GM19025 (cell line): ENCODE measurements at regions not wholly inside any gene's neighbourhood (a gene's known extent, or its start where the extent isn't known, plus 50 kb on each side); places are given as distances from the start of the nearest gene placed in this dataset.

Source experiments
- ATAC-seq: cut with Tn5 transposase; IDR thresholded peaks from one replicate; pipeline ENCODE4 v1.9.1; 2021; ENCODE audit warnings: mild to moderate bottlenecking, low read depth, moderate library complexity; ENCODE audit not compliant: unreplicated experiment

- no peak for ATAC-seq
These were observed 78.0 kb downstream of the ZIC5 start for GRCh38 chr13:99893567-99893966.

GRCh38 chr13:99892866-99893504, 78.6 kb downstream of the ZIC5 start:
- no peak for ATAC-seq

DNA sequence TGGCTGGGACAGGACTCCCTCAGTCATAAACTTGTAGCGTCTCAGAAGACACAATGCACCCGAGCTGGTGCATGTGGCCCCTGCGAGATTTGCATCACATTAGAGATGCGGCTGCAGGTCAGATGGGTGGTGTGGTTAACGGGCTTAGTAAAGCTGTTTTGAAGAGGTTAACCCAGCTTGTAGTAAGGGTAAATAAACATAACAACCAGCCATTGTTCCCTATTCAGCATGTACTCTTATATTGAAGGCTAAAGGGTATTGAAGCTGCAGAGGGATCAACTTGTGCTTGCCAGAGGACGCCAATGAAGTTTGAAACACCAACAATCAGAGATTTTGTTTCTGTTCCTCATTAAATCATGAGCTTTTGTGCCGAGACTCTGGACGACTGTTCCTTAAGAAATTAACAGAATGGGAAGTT, 79.4 kb downstream of the ZIC5 start:
- ATAC-seq, result no peak

DNA sequence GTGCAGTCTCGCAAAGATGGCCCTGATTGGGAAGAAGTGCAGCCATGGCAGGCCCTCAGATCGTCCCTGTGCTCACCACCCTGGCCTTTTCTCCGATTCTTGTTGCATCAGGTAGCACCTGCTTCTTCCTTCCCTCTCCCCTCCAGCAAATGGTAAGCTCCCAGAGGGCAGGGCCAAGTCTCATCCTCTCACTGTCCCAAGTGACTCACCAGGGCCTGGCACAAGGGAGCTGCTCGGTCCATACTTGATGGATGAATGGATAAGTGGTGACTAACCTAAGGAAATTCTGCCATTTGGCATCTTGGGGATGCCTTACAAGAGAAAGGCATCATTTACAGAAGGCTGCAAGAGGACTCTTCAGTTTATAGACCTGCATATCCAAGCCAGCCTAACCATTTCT, 84.9 kb downstream of the ZIC5 start:
- ATAC-seq, result no peak

DNA sequence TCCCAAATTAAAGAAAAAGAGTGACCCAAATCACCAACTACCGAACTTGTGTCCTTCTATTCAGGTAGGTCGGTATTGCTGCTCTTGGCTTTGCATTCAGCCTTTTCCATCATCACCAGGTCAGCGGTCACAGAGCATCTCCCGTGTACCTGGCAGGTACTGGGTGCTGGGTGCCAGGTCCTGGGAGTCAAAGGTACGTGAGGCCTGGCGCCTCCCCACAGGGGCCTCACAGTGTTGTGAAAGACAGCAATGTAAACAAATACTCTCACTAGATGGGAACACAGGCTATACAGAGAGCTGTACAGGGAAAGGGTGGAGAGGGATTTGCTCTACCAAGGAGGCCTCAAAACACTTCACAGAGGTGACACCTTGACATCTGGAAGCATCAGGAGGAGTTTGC, 86.7 kb downstream of the ZIC5 start:
- no peak for ATAC-seq

- ATAC-seq, result no peak
These were observed 87.8 kb downstream of the ZIC5 start for GRCh38 chr13:99883805-99884204.

GRCh38 chr13:99878921-99879610, 92.5 kb downstream of the ZIC5 start:
- no peak for ATAC-seq

DNA sequence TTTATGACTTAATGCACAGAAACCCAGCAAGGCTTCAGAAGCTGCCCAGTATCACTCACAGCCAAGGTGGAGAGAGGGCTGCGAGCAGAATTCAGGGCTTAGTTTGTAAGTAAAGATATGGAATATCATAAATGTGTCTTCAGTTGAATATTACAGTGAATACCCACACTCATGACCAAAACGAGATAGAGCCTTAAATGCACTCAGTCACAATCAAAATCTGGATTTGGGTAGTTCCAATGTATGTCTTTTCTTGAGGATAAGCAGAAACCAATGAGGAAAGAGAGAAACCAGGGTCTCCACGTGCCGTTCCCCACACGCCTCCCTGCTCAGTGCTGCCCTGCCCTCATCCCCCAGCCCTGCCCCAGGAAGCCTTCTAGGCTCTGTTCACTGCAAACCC, 94.9 kb downstream of the ZIC5 start:
- ATAC-seq, result no peak

- no peak for ATAC-seq
These were observed 96.2 kb downstream of the ZIC5 start for GRCh38 chr13:99875391-99875790.

- no peak for ATAC-seq
These were observed 97.6 kb downstream of the ZIC5 start for GRCh38 chr13:99873832-99874430.

DNA sequence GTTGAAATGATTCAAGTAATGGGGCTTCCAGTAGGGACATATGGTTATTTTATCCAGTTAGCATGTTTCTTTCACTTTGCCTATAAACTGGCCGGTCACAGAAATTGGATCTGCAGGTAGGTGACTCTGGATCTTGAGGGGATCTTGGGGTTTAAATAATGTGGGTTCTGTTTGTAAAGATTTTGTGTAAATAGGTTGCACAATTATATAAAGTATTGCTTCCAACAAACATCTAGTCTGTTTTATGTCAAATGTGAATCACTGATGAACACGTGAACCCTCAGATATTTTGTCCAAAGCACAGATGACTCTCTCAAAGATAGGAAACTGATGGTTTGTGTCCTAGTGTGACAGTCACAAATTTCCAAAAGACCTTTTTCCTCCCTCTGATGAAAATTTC, 98.4 kb downstream of the ZIC5 start:
- ATAC-seq, result no peak

GRCh38 chr13:99871249-99871898, 100.2 kb downstream of the ZIC5 start:
- no peak for ATAC-seq

GRCh38 chr13:99870541-99870940, 101.0 kb downstream of the ZIC5 start:
- no peak for ATAC-seq

- no peak for ATAC-seq
These were observed 101.7 kb downstream of the ZIC5 start for GRCh38 chr13:99869830-99870229.

DNA sequence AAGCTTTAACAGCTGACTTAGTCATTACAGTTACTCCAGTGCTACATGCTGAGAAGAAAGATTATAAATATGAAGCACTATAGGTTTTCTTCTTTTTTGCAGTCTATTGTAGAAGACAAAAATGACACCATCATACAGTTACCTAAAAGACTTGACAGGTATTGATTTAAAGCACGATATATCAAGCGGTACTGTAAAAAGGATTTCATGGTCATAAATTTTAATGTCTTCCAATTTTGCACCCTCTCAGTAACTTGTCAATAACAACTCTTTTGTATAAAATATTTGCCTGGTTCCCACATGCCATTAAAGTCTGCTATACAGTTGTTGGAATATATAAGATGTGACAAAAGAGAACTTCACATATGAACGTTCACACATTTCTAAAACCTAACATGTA, 102.8 kb downstream of the ZIC5 start:
- ATAC-seq, result no peak

DNA sequence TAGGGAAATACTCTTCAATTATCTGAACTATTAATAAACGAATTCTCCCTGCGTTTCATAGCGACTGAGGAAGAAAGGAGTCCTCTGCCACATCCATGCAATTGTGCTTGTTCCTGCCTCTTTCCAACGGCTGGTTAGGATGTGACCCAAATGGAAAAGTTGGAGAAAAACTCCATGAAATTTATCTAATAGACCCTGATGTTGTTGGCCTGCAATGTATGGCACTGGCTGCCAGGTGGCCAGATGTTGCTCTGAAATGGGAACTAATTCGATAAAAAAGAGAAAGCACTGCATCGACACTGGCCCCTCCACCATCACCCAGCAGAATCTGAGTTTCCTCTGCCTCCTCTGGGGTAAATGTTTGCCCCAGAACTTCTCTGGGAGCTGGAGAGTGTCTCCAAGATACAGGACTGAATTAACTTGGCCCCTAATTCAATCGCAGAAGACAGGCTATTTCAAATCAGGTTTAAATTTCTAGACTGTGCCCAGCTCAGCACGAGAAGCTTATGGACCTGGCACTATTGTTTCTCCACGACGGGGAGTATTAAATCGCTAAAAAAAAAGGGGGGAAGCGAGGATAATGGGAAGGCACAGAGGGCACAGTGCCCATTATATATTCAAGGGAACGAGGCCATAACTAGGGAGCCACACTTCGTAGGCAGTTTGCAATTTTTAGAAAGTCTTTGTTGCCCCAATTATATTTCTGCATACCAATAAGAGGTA, 103.9 kb downstream of the ZIC5 start:
- ATAC-seq, result no peak

DNA sequence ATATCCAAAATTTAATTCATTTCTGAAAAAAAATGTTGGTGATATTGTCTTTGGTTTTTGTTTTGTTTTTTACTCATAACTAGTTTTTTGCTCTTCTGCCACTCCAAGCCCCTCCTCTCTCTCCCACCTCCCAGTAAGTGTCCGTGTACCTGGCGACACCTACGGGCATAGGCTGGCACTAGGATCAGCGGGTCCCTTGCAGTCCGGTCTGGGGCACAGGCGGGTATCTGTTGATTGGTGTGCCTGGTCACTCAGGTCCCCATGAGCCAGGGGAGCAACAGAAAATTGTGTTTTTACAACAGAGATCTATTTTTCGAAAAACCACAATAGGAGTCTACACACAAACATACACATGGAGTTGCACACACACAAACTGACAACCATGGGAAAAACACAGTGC, 104.8 kb downstream of the ZIC5 start:
- no peak for ATAC-seq

DNA sequence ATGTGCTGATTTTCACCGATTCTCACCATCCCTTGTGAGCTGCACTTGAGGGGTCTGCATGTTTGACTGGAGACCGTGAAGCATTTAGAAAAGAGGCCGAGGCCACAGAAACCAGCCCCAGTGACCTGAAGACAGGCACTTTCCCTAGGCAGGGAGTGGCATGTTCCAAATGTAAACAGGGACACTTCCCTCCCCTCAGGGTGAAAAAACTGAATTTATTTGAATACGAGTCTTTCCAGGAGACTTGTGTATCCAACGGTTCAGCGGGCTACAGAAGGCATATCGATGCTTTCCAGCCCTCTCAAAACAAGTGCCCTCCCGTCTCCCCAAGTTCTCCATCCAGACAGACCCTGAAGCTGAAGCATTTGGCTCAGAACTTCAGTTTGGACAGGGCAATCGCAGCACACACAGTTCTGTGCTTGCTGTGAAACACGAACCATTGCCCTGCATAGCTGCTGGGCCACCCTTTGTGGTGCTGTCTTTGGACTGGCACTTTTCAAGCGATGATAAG, 106.1 kb downstream of the ZIC5 start:
- no peak for ATAC-seq

GRCh38 chr13:99864627-99864990, 107.0 kb downstream of the ZIC5 start:
- no peak for ATAC-seq

DNA sequence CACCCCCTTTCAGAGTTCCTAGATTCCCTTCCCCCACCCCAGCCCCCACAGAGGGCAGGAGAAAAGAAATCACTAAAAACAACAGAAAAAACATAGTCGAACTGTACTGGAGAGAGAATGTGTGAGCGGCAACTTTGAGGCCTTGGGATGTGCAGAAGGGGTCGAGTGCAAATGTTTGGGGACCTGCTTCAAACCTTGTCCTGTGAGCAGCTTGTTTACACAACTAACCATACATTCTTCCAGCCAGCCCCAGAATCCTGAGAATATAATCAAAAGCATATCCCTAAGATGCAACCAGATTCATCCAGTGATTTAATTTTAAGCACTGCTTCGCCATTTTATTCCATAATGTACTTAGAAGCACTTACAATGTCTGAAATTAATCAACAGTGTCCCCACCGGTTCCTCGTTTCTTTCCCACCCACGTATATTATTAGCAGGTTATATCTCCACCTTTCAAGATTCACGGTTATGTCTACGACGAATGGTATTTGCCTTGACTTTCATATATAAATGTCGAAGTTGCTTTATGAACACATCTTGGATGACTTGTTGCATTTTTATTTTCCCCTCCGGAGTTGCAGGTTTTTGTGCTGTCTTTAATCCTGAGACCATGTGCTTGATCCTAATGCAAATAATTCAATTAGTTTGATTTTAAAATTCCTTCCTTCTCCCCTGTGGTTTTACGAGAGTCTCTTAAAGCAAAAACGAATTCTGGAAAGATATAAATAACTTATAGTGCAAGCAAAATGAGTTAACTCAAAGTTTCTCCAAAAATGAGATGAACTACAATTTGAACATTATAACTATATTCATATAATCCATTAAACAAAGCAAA, 107.6 kb downstream of the ZIC5 start:
- ATAC-seq, result no peak
